Aorta (tissue), 5 donors: ENCODE measurements at regions not wholly inside any gene's neighbourhood (a gene's known extent, or its start where the extent isn't known, plus 50 kb on each side); places are given as distances from the start of the nearest gene placed in this dataset.

ENCODE experiments used
- ATAC-seq: fragments of 200-7000 bp; cut with Tn5 transposase; one replicate; pipeline ENCODE4 v1.9.1; 2022; ENCODE audit warnings: moderate library complexity; ENCODE audit not compliant: low FRiP score
- DNase-seq, 2 donors: peaks; one replicate each; pipeline ENCODE4 v3.0.0-alpha.2; 2020
- H3K27ac ChIP-seq, 2 donors: one replicate each; pipeline ENCODE4 v1.5.1; 2013; ENCODE audit warnings: low read length in 2 of 2, mild to moderate bottlenecking in 2 of 2, moderate library complexity in 2 of 2, control low read depth in 1 of 2, inconsistent platforms in 1 of 2, low read depth in 1 of 2
- H3K27me3 ChIP-seq, 2 donors: one replicate each; pipeline ENCODE4 v1.6.1; 2013; ENCODE audit warnings: control low read depth in 1 of 2, low read length in 1 of 2, mild to moderate bottlenecking in 1 of 2, moderate library complexity in 1 of 2; ENCODE audit not compliant: insufficient read depth in 2 of 2, control insufficient read depth in 1 of 2
- H3K36me3 ChIP-seq, 2 donors: one replicate each; pipeline ENCODE4 v1.6.1; 2013; ENCODE audit warnings: control low read depth in 1 of 2, low read length in 1 of 2, mild to moderate bottlenecking in 1 of 2; ENCODE audit not compliant: insufficient read depth in 2 of 2, control insufficient read depth in 1 of 2
- H3K4me1 ChIP-seq, 2 donors: one replicate each; pipeline ENCODE4 v1.6.1; 2013; ENCODE audit warnings: low read length in 2 of 2, control low read depth in 1 of 2, mild to moderate bottlenecking in 1 of 2, moderate library complexity in 1 of 2; ENCODE audit not compliant: insufficient read depth in 2 of 2, control insufficient read depth in 1 of 2
- H3K4me3 ChIP-seq, 2 donors: one replicate each; pipeline ENCODE4 v1.5.1; 2013; ENCODE audit warnings: low read length in 2 of 2, control low read depth in 1 of 2, mild to moderate bottlenecking in 1 of 2
- H3K9me3 ChIP-seq: one replicate; pipeline ENCODE4 v1.6.1; 2013; ENCODE audit warnings: mild to moderate bottlenecking, low read length; ENCODE audit not compliant: control insufficient read depth
- WGBS, 2 donors: extraction: QIAGEN DNeasy Blood & Tissue Kit; methylation state at CpG; one replicate each; pipeline ENCODE4 v1.1.7; 2013; 5-methylcytosine and 5-hydroxymethylcytosine counted together
- intact Hi-C, 2 donors: fragments of 100-400 bp; cut with DNase I; formaldehyde crosslinking; loops; one replicate each; pipeline versions ENCODE4 v1.14.2 to v1.15.0; 2022
- donor health status: healthy with polysubstance abuse.
- donor health status: Bipolar disorder and iron deficiency.
- donor health status: DM: no; HTN: no; CAD: no.
- donor health status: DM: no; HTN: no; CAD: no.
- donor health status: DM: yes; HTN: yes; CAD: no.

DNA sequence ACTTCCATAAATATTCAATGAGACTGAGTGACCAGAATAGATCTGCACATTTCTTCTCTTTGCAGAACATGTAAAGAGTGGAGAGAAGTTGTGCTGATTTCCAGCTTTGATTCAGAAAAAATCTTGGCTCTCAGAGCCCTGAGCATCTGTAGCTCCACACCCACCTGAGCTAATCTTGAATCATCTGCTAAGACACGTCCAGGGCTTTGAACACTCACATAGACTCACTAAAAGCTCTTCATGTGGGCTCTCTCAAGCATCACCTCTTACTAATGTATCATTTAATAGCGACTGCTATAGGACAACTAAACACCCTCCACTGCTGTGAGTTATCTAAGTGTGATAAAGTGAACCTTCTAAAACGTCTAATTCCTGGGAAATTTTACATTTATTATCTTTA lies 147.7 kb upstream of the GRIA3 start:
- ATAC-seq (no peak), DNase-seq (no peak)
- WGBS, 2 donors = 30 to 63% methylated on average over 3 of the region's 3 CpGs
- no peak overlapping the region for H3K4me3 ChIP-seq
- intact Hi-C loops = no loop called here
- no peaks in the 10 kb centered on the region for H3K9me3 ChIP-seq
- no peaks in the 10 kb centered on the region for H3K27me3 ChIP-seq
- H3K36me3 ChIP-seq = no peaks in the 10 kb centered on the region
- no peak overlapping the region for H3K27ac ChIP-seq
- no peaks in the 10 kb centered on the region for H3K4me1 ChIP-seq

DNA sequence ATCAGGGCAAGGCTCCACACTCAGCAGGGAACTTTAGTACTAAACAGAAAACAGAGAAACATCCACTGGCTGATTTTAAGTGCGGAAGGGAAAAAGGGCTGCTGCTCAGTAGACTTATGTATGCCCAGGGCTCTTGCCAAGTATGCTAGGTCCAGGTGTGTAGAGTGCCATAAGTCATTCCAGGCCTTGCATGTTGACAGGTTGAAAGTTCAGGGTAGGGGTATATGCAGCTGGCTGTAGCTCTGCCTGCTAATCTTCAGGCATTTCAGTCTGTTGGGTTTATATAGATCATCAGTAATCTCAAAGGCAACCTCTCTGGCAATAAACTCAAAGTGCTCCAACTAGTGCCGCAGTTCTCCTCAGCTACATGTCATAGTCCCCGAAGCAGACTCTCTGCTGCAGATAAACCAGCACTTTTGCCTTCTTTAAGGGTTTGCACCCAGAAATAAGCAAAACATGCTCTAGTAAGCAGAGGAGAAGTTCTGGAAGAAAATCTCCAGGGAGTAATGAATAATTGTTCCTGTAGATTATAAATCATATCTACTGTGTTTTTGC lies 134.9 kb upstream of the GRIA3 start:
- ATAC-seq (no peak), DNase-seq (no peak)
- Histone ChIP-seq H3K9me3 (no peaks in the 10 kb centered on the region), H3K4me1 (no peaks in the 10 kb centered on the region), H3K4me3 (no peak overlapping the region), H3K36me3 (no peaks in the 10 kb centered on the region), H3K27me3 (no peaks in the 10 kb centered on the region), H3K27ac (no peak overlapping the region)
- WGBS, 2 donors = 61% methylated on average over 3 of the region's 3 CpGs
- intact Hi-C loops = no loop called here

DNA sequence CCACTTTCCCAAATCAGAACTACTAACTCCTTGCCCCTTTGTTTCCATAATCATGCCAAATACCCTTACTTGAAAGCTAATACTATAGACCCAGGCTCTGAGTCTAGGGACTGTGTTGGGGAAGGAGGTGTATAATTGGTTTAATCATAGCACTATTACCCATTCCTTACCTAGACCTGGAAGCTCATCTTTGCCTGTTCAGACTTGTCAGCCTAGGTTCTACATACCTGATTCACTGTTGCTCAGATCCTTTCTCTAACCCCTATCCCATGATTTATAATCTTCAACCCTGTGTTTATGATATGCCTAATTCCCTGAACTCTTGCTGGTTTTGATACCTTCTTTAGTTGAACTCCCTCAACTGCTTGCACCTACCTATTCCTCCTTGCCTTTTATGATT lies 123.1 kb upstream of the GRIA3 start:
- no peak for ATAC-seq

DNA sequence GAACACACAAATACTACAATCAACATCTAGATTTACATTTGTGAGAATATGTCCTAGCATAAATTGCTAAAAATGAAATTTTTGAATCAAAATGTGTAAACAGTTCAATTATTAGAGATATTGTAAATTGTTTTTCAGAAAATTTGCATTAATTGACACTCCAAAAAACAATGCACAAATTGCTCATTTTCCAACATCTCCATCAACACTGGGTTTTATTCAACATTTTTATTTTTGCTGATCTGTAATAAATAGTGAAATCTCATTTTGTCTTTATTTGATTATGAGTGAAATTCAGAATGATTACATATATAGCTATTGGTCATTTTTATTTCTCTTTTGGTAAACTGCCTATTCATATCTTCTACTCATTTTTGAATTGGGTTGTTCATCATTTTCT lies 120.0 kb upstream of the GRIA3 start:
- no peak overlapping the region for H3K4me3 ChIP-seq
- no peak for ATAC-seq
- no peaks in the 10 kb centered on the region for H3K9me3 ChIP-seq
- H3K36me3 ChIP-seq = no peaks in the 10 kb centered on the region
- intact Hi-C loops = no loop called here
- no peaks in the 10 kb centered on the region for H3K27me3 ChIP-seq
- no peak for DNase-seq
- H3K4me1 ChIP-seq = no peaks in the 10 kb centered on the region
- no peak overlapping the region for H3K27ac ChIP-seq

More for the DNA sequence above, 123.1 kb upstream of the GRIA3 start:
- no peak for DNase-seq
- H3K4me1 ChIP-seq = no peaks in the 10 kb centered on the region
- no peaks in the 10 kb centered on the region for H3K9me3 ChIP-seq
- H3K27me3 ChIP-seq = no peaks in the 10 kb centered on the region
- no peak overlapping the region for H3K27ac ChIP-seq
- no peaks in the 10 kb centered on the region for H3K36me3 ChIP-seq
- intact Hi-C loops = no loop called here
- H3K4me3 ChIP-seq = no peak overlapping the region

DNA sequence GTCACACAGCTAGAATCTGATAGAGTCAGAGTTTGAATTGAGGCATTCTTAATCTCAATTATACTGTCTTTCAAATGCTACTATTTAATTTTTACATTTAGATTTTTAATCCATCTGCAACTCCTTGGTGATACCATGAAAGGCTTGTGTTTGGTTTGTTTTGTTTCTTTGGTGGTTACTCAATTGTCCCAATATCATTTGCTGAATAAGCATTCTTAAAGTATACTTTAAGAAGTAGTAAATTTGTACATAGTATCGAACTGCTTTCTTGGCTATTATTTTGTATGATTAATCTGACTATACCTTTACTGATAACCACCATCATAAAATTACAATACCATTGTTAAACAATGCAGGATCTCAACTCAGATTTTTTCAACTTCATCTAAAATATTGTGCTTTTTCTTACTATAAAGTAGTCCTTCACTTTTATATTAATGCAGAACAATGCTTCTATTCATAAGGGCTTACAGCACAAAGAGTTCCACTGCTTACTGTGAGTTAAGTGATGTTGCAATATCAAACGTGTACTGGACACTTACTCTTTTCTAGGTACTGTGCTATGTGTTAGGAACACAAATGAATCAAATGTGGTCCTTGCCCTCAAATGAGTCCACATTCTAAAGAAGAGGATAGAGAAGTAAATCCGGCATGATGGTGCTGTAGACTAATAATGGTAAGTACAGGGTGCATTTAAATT lies 111.2 kb upstream of the GRIA3 start:
- no peaks in the 10 kb centered on the region for H3K27me3 ChIP-seq
- ATAC-seq (no peak), DNase-seq (no peak)
- no peak overlapping the region for H3K4me3 ChIP-seq
- H3K36me3 ChIP-seq = no peaks in the 10 kb centered on the region
- H3K9me3 ChIP-seq = no peaks in the 10 kb centered on the region
- no peaks in the 10 kb centered on the region for H3K4me1 ChIP-seq
- H3K27ac ChIP-seq = no peak overlapping the region
- intact Hi-C loops = no loop called here
- 75 to 88% methylated on average over 3 of the region's 3 CpGs for WGBS, 2 donors

DNA sequence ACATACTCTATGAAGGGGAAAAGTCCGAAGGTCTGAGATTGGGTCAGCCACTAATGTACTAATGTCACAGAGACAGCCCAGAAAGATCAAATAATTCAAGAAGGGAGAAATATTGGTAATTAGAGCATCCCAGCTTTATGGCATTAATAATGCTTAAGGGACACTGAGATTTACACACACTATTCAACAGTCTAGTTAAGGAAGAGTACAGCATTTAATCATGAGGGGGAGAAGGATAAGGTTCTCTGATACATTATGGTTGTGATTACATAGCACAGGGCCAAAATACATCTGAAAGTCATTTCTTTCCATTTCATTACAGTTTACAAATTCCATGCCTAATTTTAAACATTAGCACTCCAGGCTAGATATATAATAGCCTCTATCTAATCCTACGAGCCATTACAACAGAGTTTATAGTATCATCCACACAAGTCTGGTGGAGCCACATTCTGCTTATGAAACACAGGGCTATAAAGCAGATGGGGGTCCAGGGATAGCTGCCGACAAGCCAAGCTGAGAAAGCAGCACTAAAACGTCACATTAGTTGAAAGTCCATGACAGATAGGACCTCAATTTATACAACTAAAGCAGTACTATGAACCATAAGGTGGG lies 108.0 kb upstream of the GRIA3 start:
- no peak for ATAC-seq
- intact Hi-C loops = no loop called here

DNA sequence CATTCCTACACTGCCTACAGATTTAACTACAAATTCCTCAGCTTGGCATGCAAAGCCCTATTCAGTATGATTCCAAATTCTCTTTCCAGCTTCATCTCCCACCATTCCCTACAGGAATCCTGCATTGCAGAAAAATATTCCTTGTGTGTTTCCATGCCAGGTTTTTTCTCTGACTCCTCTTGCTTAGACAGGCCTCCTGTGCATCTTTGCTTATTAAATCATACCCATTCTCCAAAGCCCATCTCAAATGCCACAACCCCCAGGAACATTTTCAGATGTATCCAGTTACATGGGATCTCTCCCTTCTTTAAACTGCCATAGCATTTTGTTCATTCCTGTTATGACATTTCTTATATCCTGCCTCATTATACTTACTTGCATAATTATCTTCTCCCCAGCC lies 106.4 kb upstream of the GRIA3 start:
- H3K27ac ChIP-seq = no peak overlapping the region
- H3K27me3 ChIP-seq = no peaks in the 10 kb centered on the region
- ATAC-seq (no peak), DNase-seq (no peak)
- no peaks in the 10 kb centered on the region for H3K36me3 ChIP-seq
- no peaks in the 10 kb centered on the region for H3K9me3 ChIP-seq
- H3K4me3 ChIP-seq = no peak overlapping the region
- intact Hi-C loops = no loop called here
- no peaks in the 10 kb centered on the region for H3K4me1 ChIP-seq

More for the DNA sequence above, 108.0 kb upstream of the GRIA3 start:
- DNase-seq = no peak
- Histone ChIP-seq H3K4me1 (no peaks in the 10 kb centered on the region), H3K27me3 (no peaks in the 10 kb centered on the region), H3K36me3 (no peaks in the 10 kb centered on the region), H3K4me3 (no peak overlapping the region), H3K27ac (no peak overlapping the region), H3K9me3 (no peaks in the 10 kb centered on the region)
- 60 to 83% methylated on average over 4 of the region's 4 CpGs for WGBS, 2 donors

DNA sequence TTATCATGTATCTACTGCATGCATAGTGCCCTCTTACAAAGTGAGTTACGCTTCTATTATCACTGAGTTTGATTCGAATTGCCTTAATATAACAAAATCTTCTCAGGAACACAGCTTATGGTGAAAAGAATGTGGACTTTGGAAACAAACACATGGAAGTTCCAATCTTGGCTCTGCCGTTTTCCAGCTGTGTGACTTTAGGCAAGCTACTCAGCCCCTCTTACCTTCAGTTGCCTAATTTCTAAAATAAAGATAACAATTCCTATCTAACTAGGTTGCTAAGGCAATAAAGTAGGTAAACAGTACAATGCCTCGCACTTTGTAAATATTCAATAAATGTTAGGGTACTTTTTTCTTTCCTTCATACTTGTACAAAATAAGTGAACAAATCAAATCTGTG lies 104.0 kb upstream of the GRIA3 start:
- Histone ChIP-seq H3K36me3 (no peaks in the 10 kb centered on the region), H3K4me1 (no peaks in the 10 kb centered on the region), H3K9me3 (peaks cover 2% of the 10 kb centered on the region), H3K4me3 (no peak overlapping the region), H3K27me3 (no peaks in the 10 kb centered on the region), H3K27ac (no peak overlapping the region)
- intact Hi-C loops = no loop called here
- DNase-seq (no peak), ATAC-seq (no peak)
- WGBS, 2 donors = 64 to 83% methylated on average over 4 of the region's 4 CpGs

DNA sequence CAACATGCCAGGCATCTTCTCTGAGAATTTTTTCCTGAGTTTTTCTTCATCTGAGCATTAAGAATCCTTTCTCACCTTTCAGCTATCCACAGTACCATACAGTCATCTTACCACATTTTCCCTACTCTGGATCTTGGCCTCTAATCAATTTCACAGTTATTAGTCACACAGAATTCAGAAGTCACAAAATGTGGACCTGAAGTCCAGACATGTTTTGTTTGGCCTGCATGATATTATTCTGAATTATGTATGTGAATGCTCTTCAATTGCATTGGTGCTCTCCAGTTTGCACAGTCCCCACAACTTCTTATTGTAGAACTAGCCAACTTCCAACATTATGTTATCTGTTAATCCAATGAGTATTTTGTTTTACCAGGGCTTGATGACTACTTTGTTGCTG lies 102.3 kb upstream of the GRIA3 start:
- Histone ChIP-seq H3K36me3 (no peaks in the 10 kb centered on the region), H3K4me3 (no peak overlapping the region), H3K27me3 (no peaks in the 10 kb centered on the region), H3K9me3 (peaks cover 2% of the 10 kb centered on the region), H3K4me1 (no peaks in the 10 kb centered on the region), H3K27ac (no peak overlapping the region)
- ATAC-seq (no peak), DNase-seq (no peak)
- intact Hi-C loops = no loop called here
